Stomach (tissue), 4 donors: ENCODE measurements at regions not wholly inside any gene's neighbourhood (a gene's known extent, or its start where the extent isn't known, plus 50 kb on each side); places are given as distances from the start of the nearest gene placed in this dataset.

Source experiments
- POLR2A ChIP-seq, 4 donors: fragments of 450-650 bp; IDR thresholded peaks; one replicate each; pipeline ENCODE4 v1.6.1; 2016; ENCODE audit warnings: antibody characterized with exemption in 4 of 4, control low read depth in 2 of 4, mild to moderate bottlenecking in 1 of 4, moderate library complexity in 1 of 4
- TF ChIP-seq, protein P1 (sequence below), 7 experiments: fragments of 450-650 bp in 4 of 7; fragments of 200-600 bp in 3 of 7; sonication (generic) in 3 of 7; IDR thresholded peaks; one replicate each; pipeline ENCODE4 v1.5.1; 2016 to 2019; ENCODE audit warnings: antibody characterized with exemption in 7 of 7, control low read depth in 2 of 7, mild to moderate bottlenecking in 1 of 7

DNA sequence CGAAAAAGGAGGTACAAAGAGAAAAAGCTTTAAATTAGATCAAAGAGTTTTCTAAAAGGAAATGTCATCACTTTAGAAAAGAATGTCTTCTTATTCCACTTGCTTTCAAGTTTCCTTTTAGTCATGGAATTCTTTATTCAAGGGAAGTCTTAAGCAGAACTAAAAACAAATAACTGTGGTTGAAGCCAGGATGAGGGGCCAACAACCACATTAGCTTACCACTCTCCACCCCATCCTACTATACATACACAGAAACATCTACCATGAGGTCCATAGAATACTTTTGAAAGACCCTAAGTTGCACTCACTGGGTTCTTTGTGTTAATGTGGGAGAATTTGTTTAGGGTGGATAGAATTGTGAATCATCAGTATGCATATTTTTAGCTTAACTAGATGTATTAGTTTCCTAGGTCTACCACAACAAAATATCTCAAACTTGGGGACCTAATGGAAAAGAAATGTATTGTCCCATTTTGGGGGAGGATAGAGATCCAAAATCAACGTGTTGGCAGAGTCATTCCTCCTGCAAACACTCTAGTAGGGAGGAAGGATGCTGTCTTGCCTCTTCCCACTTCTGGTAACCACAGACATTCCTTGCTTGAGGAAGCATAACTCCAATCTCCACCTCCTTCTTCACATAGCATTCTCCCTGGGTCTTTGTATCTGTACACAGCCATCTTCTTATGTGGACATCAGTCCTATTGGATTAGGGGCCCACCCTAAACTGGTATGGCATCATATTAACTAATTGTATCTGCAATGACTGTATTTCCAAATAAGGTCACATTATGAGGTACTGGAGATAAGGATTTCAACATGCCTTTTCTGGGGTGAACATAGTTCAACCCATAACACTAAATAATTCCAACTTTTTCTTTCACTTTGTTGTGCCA, 239.4 kb downstream of the LURAP1L start:
- TF ChIP-seq, protein P1, sequence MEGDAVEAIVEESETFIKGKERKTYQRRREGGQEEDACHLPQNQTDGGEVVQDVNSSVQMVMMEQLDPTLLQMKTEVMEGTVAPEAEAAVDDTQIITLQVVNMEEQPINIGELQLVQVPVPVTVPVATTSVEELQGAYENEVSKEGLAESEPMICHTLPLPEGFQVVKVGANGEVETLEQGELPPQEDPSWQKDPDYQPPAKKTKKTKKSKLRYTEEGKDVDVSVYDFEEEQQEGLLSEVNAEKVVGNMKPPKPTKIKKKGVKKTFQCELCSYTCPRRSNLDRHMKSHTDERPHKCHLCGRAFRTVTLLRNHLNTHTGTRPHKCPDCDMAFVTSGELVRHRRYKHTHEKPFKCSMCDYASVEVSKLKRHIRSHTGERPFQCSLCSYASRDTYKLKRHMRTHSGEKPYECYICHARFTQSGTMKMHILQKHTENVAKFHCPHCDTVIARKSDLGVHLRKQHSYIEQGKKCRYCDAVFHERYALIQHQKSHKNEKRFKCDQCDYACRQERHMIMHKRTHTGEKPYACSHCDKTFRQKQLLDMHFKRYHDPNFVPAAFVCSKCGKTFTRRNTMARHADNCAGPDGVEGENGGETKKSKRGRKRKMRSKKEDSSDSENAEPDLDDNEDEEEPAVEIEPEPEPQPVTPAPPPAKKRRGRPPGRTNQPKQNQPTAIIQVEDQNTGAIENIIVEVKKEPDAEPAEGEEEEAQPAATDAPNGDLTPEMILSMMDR (IDR thresholded peaks at IDR 0.05): no peak
- TF ChIP-seq POLR2A (IDR thresholded peaks at IDR 0.05): no peak
